Smooth muscle cell (in vitro differentiated cells): ENCODE measurements at regions not wholly inside any gene's neighbourhood (a gene's known extent, or its start where the extent isn't known, plus 50 kb on each side); places are given as distances from the start of the nearest gene placed in this dataset.

Experiments used
- DNase-seq: peaks from one replicate; lab custom pipeline; 2025; ENCODE audit not compliant: unreplicated experiment; lab: John Stamatoyannopoulos, UW
- H2AFZ ChIP-seq: fragments of 200-600 bp; sonication (generic); 2 replicates; pipeline ENCODE4 v1.6.0; 2016; ENCODE audit warnings: antibody characterized with exemption, low read depth, mild to moderate bottlenecking
- H3F3A ChIP-seq: fragments of 200-600 bp; sonication (generic); 2 replicates; pipeline ENCODE4 v1.6.0; 2017; ENCODE audit warnings: antibody characterized with exemption, low read depth
- H3K27ac ChIP-seq: fragments of 200-600 bp; sonication (generic); 2 replicates; pipeline ENCODE4 v1.5.1; 2016; ENCODE audit warnings: low read depth, mild to moderate bottlenecking
- H3K27me3 ChIP-seq: fragments of 200-600 bp; sonication (generic); 2 replicates; pipeline ENCODE4 v1.6.1; 2016; ENCODE audit warnings: low read depth, mild to moderate bottlenecking
- H3K36me3 ChIP-seq: fragments of 200-600 bp; sonication (generic); 2 replicates; pipeline ENCODE4 v1.5.1; 2016; ENCODE audit warnings: low read depth
- H3K4me1 ChIP-seq: fragments of 200-600 bp; sonication (generic); 2 replicates; pipeline ENCODE4 v1.5.1; 2016; ENCODE audit warnings: low read depth
- H3K4me2 ChIP-seq: fragments of 200-600 bp; sonication (generic); 2 replicates; pipeline ENCODE4 v1.6.0; 2016; ENCODE audit warnings: mild to moderate bottlenecking
- H3K4me3 ChIP-seq: fragments of 200-600 bp; sonication (generic); 2 replicates; pipeline ENCODE4 v1.5.1; 2016; ENCODE audit warnings: mild to moderate bottlenecking
- H3K79me2 ChIP-seq: fragments of 200-600 bp; sonication (generic); 2 replicates; pipeline ENCODE4 v1.6.0; 2016; ENCODE audit warnings: low read depth, mild to moderate bottlenecking
- H3K9ac ChIP-seq: fragments of 200-600 bp; sonication (generic); 2 replicates; pipeline ENCODE4 v1.6.0; 2016; ENCODE audit warnings: low read depth
- H3K9me3 ChIP-seq: fragments of 200-600 bp; sonication (generic); replicated peaks from 2 replicates; pipeline ENCODE4 v1.5.1; 2016; ENCODE audit warnings: low read depth
- H4K20me1 ChIP-seq: fragments of 200-600 bp; sonication (generic); 2 replicates; pipeline ENCODE4 v1.6.0; 2016; ENCODE audit warnings: low read depth
- WGBS: methylation state at CpG from one replicate; pipeline ENCODE4 v1.1.7; 2016; ENCODE audit warnings: low lambda C conversion rate; 5-methylcytosine and 5-hydroxymethylcytosine counted together
- TF ChIP-seq, protein P1 (sequence below): fragments of 200-600 bp; sonication (generic); IDR thresholded peaks from 2 replicates; pipeline ENCODE4 v1.5.1; 2017; ENCODE audit warnings: borderline replicate concordance, mild to moderate bottlenecking, antibody characterized with exemption; ENCODE audit not compliant: insufficient read depth, poor library complexity, severe bottlenecking

GRCh38 chr3:107024551-107025026, 352.6 kb upstream of the CCDC54 start:
- Histone ChIP-seq H4K20me1 (no peaks in the 10 kb centered on the region), H3K27me3 (no peaks in the 10 kb centered on the region), H3K9me3 (no peaks in the 10 kb centered on the region), H3F3A (no peaks in the 10 kb centered on the region), H3K4me3 (no peak overlapping the region), H3K36me3 (no peaks in the 10 kb centered on the region), H3K4me1 (peaks cover 15% of the 10 kb centered on the region), H3K79me2 (no peaks in the 10 kb centered on the region), H3K4me2 (peak overlapping the region; percentile 74), H3K9ac (no peak overlapping the region), H3K27ac (peak overlapping the region; percentile 10), H2AFZ (peak overlapping the region; percentile 73)
- 26% methylated on average over 2 of the region's 2 CpGs for WGBS
- TF ChIP-seq, protein P1, sequence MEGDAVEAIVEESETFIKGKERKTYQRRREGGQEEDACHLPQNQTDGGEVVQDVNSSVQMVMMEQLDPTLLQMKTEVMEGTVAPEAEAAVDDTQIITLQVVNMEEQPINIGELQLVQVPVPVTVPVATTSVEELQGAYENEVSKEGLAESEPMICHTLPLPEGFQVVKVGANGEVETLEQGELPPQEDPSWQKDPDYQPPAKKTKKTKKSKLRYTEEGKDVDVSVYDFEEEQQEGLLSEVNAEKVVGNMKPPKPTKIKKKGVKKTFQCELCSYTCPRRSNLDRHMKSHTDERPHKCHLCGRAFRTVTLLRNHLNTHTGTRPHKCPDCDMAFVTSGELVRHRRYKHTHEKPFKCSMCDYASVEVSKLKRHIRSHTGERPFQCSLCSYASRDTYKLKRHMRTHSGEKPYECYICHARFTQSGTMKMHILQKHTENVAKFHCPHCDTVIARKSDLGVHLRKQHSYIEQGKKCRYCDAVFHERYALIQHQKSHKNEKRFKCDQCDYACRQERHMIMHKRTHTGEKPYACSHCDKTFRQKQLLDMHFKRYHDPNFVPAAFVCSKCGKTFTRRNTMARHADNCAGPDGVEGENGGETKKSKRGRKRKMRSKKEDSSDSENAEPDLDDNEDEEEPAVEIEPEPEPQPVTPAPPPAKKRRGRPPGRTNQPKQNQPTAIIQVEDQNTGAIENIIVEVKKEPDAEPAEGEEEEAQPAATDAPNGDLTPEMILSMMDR, result no peak
- DNase-seq, result no peak

- Histone ChIP-seq H2AFZ (peak overlapping the region; percentile 2), H4K20me1 (no peaks in the 10 kb centered on the region), H3K9ac (no peak overlapping the region), H3K4me1 (peaks cover 15% of the 10 kb centered on the region), H3K27ac (no peak overlapping the region), H3K27me3 (no peaks in the 10 kb centered on the region), H3K36me3 (no peaks in the 10 kb centered on the region), H3K9me3 (no peaks in the 10 kb centered on the region), H3F3A (no peaks in the 10 kb centered on the region), H3K79me2 (no peaks in the 10 kb centered on the region), H3K4me2 (no peak overlapping the region), H3K4me3 (no peak overlapping the region)
- DNase-seq, result no peak
- WGBS, result 32% methylated on average over 3 of the region's 3 CpGs
- TF ChIP-seq, protein P1, result no peak
Observed at GRCh38 chr3:107025961-107026360, 351.3 kb upstream of the CCDC54 start.

DNA sequence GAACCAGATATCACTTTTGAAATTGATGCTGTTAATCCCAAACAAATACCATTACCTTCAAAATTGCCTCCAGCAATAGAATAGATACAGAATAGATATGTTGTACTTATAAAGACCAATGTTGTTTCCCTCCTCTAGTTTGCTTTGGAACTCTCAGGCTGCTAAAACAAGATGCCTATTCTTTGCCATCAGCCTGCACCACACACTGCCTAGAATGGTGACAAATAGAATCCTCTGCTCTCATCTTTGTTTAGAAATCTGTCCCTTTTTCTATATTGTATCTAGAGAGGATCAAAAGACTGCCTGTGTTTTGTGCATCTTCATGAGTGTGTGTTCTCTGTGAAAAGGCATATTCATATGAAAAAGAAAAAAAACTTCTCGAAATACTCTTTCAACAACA, 349.2 kb upstream of the CCDC54 start:
- Histone ChIP-seq H2AFZ (no peak overlapping the region), H3K27ac (no peak overlapping the region), H3K4me3 (no peak overlapping the region), H3K4me1 (peaks cover 15% of the 10 kb centered on the region), H3F3A (no peaks in the 10 kb centered on the region), H3K4me2 (no peak overlapping the region), H3K79me2 (no peaks in the 10 kb centered on the region), H3K9me3 (no peaks in the 10 kb centered on the region), H3K36me3 (no peaks in the 10 kb centered on the region), H3K9ac (no peak overlapping the region), H3K27me3 (no peaks in the 10 kb centered on the region), H4K20me1 (no peaks in the 10 kb centered on the region)
- 96% methylated on average over 1 of the region's 1 CpG for WGBS
- TF ChIP-seq, protein P1, result no peak
- no peak for DNase-seq

- Histone ChIP-seq H3K4me1 (peaks cover 15% of the 10 kb centered on the region), H3K9me3 (no peaks in the 10 kb centered on the region), H3K27ac (no peak overlapping the region), H3F3A (no peaks in the 10 kb centered on the region), H3K79me2 (no peaks in the 10 kb centered on the region), H3K9ac (no peak overlapping the region), H4K20me1 (no peaks in the 10 kb centered on the region), H3K4me2 (no peak overlapping the region), H2AFZ (no peak overlapping the region), H3K27me3 (no peaks in the 10 kb centered on the region), H3K36me3 (no peaks in the 10 kb centered on the region), H3K4me3 (no peak overlapping the region)
- WGBS, result 40% methylated on average over 1 of the region's 1 CpG
- no peak for DNase-seq
- TF ChIP-seq, protein P1, result no peak
Observed at GRCh38 chr3:107028626-107029025, 348.6 kb upstream of the CCDC54 start.
